ENCODE measurements at regions not wholly inside any gene's neighbourhood (a gene's known extent, or its start where the extent isn't known, plus 50 kb on each side); places are given as distances from the start of the nearest gene placed in this dataset.

DNA sequence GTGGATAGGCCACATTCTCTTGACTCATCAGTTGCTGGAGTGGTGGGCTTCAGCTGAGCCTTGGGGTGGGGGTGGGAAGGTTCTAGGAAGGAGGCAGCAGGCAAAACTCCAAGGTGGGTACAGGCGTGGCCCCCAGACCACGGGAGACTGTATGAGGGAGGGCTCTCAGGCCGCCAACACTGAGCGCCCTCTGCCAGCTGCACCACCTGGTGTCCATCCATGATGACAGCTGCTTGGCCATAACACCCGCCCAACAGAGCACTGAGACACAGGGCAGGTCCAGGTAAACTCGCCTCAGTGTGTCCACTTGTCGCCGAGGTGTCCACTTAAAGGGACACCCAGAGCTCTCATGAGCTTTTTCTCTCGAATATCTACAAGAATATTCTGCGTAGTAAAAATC lies 133.5 kb downstream of the C16orf95 start:
- no peak for TF ChIP-seq EZH2 (IDR thresholded peaks at IDR 0.05; ENCODE audit: borderline replicate concordance, low read depth, low read length, poor library complexity, severe bottlenecking)
- TF ChIP-seq, protein P1, sequence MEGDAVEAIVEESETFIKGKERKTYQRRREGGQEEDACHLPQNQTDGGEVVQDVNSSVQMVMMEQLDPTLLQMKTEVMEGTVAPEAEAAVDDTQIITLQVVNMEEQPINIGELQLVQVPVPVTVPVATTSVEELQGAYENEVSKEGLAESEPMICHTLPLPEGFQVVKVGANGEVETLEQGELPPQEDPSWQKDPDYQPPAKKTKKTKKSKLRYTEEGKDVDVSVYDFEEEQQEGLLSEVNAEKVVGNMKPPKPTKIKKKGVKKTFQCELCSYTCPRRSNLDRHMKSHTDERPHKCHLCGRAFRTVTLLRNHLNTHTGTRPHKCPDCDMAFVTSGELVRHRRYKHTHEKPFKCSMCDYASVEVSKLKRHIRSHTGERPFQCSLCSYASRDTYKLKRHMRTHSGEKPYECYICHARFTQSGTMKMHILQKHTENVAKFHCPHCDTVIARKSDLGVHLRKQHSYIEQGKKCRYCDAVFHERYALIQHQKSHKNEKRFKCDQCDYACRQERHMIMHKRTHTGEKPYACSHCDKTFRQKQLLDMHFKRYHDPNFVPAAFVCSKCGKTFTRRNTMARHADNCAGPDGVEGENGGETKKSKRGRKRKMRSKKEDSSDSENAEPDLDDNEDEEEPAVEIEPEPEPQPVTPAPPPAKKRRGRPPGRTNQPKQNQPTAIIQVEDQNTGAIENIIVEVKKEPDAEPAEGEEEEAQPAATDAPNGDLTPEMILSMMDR (conservative IDR thresholded peaks at IDR 0.05; ENCODE audit: low read depth, low read length) = no peak
